SU-DHL-6 (cell line): ENCODE measurements at regions not wholly inside any gene's neighbourhood (a gene's known extent, or its start where the extent isn't known, plus 50 kb on each side); places are given as distances from the start of the nearest gene placed in this dataset.

Source experiments
- EZH2phosphoT487 ChIP-seq: fragments of 200-600 bp; sonication (generic), shearing (Covaris generic); conservative IDR thresholded peaks from 2 replicates; pipeline ENCODE4 v1.6.1; 2018; ENCODE audit warnings: mild to moderate bottlenecking, antibody characterized with exemption, low read length, moderate library complexity, mixed read lengths
- TF ChIP-seq, protein P1 (sequence below): fragments of 200-600 bp; sonication (generic); IDR thresholded peaks from one replicate; pipeline ENCODE4 v1.5.1; 2017; ENCODE audit warnings: antibody characterized with exemption, mild to moderate bottlenecking, low read length, moderate library complexity; ENCODE audit not compliant: insufficient read depth, poor library complexity, severe bottlenecking

GRCh38 chr17:33531311-33531710, 238.2 kb upstream of the ASIC2 start:
- TF ChIP-seq, protein P1, sequence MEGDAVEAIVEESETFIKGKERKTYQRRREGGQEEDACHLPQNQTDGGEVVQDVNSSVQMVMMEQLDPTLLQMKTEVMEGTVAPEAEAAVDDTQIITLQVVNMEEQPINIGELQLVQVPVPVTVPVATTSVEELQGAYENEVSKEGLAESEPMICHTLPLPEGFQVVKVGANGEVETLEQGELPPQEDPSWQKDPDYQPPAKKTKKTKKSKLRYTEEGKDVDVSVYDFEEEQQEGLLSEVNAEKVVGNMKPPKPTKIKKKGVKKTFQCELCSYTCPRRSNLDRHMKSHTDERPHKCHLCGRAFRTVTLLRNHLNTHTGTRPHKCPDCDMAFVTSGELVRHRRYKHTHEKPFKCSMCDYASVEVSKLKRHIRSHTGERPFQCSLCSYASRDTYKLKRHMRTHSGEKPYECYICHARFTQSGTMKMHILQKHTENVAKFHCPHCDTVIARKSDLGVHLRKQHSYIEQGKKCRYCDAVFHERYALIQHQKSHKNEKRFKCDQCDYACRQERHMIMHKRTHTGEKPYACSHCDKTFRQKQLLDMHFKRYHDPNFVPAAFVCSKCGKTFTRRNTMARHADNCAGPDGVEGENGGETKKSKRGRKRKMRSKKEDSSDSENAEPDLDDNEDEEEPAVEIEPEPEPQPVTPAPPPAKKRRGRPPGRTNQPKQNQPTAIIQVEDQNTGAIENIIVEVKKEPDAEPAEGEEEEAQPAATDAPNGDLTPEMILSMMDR: no peak
- no peak for TF ChIP-seq EZH2phosphoT487
